HepG2 (cell line): ENCODE measurements at regions not wholly inside any gene's neighbourhood (a gene's known extent, or its start where the extent isn't known, plus 50 kb on each side); places are given as distances from the start of the nearest gene placed in this dataset.

ENCODE experiments used
- ATAC-seq: fragments of 200-7000 bp; cut with Tn5 transposase; 3 replicates; pipeline ENCODE4 v1.9.1; 2020; ENCODE audit warnings: mild to moderate bottlenecking, moderate library complexity
- BruUV-seq: library from RNA; stranded (reverse); fragments of 400-500 nt; replicated peaks from 2 replicates; lab custom pipeline; 2021; lab: Mats Ljungman, UMichigan
- CTCF ChIA-PET: fragments of 300-600 bp; formaldehyde crosslinking; extraction: SDS; loops from one replicate; lab custom pipeline; 2021; ENCODE audit warnings: low total read pairs, inconsistent platforms, low intra/inter-chr PET ratio; lab: Yijun Ruan, JAX
- POLR2A ChIA-PET: fragments of 350-600 bp; sonication (Branson Sonifier 250); formaldehyde crosslinking; loops from one replicate; lab custom pipeline; 2020; ENCODE audit warnings: antibody characterized with exemption, inconsistent platforms; lab: Yijun Ruan, JAX
- DNase-seq: peaks from one replicate; pipeline ENCODE4 v3.0.0-alpha.2; 2015; ENCODE audit warnings: low spot score
- FAIRE-seq: peaks from 3 replicates; lab custom pipeline; 2011; peaks lifted over from hg19 to GRCh38; lab: Jason Lieb, UNC
- H2AFZ ChIP-seq: one replicate; pipeline ENCODE4 v1.6.1; 2011; ENCODE audit warnings: low read length, inconsistent platforms
- H3K27ac ChIP-seq: fragments of 300-600 bp; 3 replicates; pipeline ENCODE4 v1.8.0; 2011; ENCODE audit warnings: mixed run types, mild to moderate bottlenecking, mixed read lengths, low read length, inconsistent platforms; ENCODE audit not compliant: insufficient read depth; ENCODE audit errors: extremely low read length
- H3K27me3 ChIP-seq, 2 experiments: fragments of 200-600 bp in 1 of 2; 2 replicates in 1 of 2; 3 replicates in 1 of 2; pipeline versions ENCODE4 v1.6.0 to v1.8.0; 2011; ENCODE audit warnings: low read length in 2 of 2, mild to moderate bottlenecking in 2 of 2, moderate library complexity in 2 of 2, inconsistent platforms in 1 of 2; ENCODE audit not compliant: insufficient read depth in 2 of 2, control insufficient read depth in 1 of 2
- H3K36me3 ChIP-seq, 2 experiments: fragments of 200-600 bp in 1 of 2; replicated peaks in 1 of 2; 2 replicates in 1 of 2; 3 replicates in 1 of 2; pipeline versions ENCODE4 v1.5.1 to v1.8.0; 2011; ENCODE audit warnings: low read length in 2 of 2, inconsistent platforms in 1 of 2; ENCODE audit not compliant: insufficient read depth in 2 of 2, control insufficient read depth in 1 of 2
- H3K4me1 ChIP-seq: 2 replicates; pipeline ENCODE4 v1.5.1; 2012; ENCODE audit warnings: low read length, inconsistent platforms; ENCODE audit not compliant: insufficient read depth
- H3K4me2 ChIP-seq: 2 replicates; pipeline ENCODE4 v1.6.0; 2011; ENCODE audit warnings: low read depth, low read length, inconsistent platforms
- H3K4me3 ChIP-seq, 3 experiments: fragments of 200-600 bp in 1 of 3; sonication (generic), shearing (Covaris generic) in 1 of 3; replicated peaks in 1 of 3; 2 replicates each; pipeline ENCODE4 v1.5.1; 2011 to 2016; ENCODE audit warnings: low read length in 3 of 3, inconsistent platforms in 2 of 3, low read depth in 2 of 3, mild to moderate bottlenecking in 2 of 3, control low read depth in 1 of 3, mixed read lengths in 1 of 3; ENCODE audit not compliant: insufficient read depth in 1 of 3
- H3K79me2 ChIP-seq: one replicate; pipeline ENCODE4 v1.6.1; 2011; ENCODE audit warnings: low read length, inconsistent platforms; ENCODE audit not compliant: insufficient read depth
- H3K9ac ChIP-seq: 2 replicates; pipeline ENCODE4 v1.6.0; 2011; ENCODE audit warnings: mild to moderate bottlenecking, low read depth, low read length, inconsistent platforms; ENCODE audit not compliant: insufficient read depth
- H3K9me3 ChIP-seq: 2 replicates; pipeline ENCODE4 v1.5.1; 2012; ENCODE audit warnings: mild to moderate bottlenecking, low read length
- H4K20me1 ChIP-seq: 2 replicates; pipeline ENCODE4 v1.6.0; 2011; ENCODE audit warnings: inconsistent platforms, mild to moderate bottlenecking, low read length, moderate library complexity; ENCODE audit not compliant: insufficient read depth
- CHD4 ChIP-seq: fragments of 200-600 bp; sonication (generic); IDR thresholded peaks from 2 replicates; pipeline ENCODE4 v1.7.0; 2017; ENCODE audit warnings: mild to moderate bottlenecking, low read length, borderline replicate concordance
- TEF ChIP-seq: sonication (generic); formaldehyde crosslinking; IDR thresholded peaks from 2 replicates; pipeline ENCODE4 v1.5.0; 2020; ENCODE audit warnings: missing genetic modification reagents
- ZNF609 ChIP-seq: sonication (generic); formaldehyde crosslinking; IDR thresholded peaks from 2 replicates; pipeline ENCODE4 v1.4.0; 2020; ENCODE audit warnings: mild to moderate bottlenecking, missing genetic modification reagents, borderline replicate concordance
- WGBS: methylation state at CpG from one replicate; pipeline ENCODE4 v1.1.6; 2017; ENCODE audit warnings: low lambda C conversion rate; 5-methylcytosine and 5-hydroxymethylcytosine counted together
- in situ Hi-C: cut with HindIII; loops from 2 replicates; pipeline ENCODE4 v1.10.0; 2017; ENCODE audit warnings: low pct_unique_long_range_greater_than_20kb; ENCODE audit not compliant: extremely low pct_ligation_motif_present
- intact Hi-C: fragments of 100-400 bp; cut with micrococcal nuclease; formaldehyde crosslinking; loops from one replicate; pipeline ENCODE4 v1.10.0; 2022; ENCODE audit not compliant: unreplicated experiment
- TF ChIP-seq, protein P1 (sequence below), 2 experiments: sonication (generic) in 1 of 2; formaldehyde crosslinking in 1 of 2; IDR thresholded peaks; 2 replicates each; pipeline versions ENCODE4 v1.4.0 to v1.6.1; 2016 to 2020; ENCODE audit warnings: borderline replicate concordance in 1 of 2, low read depth in 1 of 2, mild to moderate bottlenecking in 1 of 2, missing genetic modification reagents in 1 of 2

DNA sequence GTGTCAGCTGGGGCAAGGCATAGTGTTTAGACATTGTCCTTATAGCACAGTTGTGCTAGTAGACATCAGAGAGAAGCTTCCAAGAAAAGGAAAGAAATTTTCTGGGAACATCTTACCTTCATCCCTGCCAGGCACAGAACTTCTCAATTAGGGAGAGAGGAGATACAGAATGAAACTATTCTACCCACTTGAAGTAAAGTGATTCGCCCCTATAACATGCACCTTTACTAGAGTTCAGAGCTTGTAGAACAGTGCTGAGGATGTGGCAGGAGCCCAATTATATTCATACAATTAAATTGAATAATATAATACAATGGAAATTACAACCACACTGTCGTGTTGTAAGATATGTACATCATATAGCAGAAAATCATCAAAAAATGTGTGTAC lies 1063.9 kb upstream of the CITED2 start (continued):
- no peak for TF ChIP-seq ZNF609 (CRISPR knock-in tag)
- TF ChIP-seq, all 625 proteins: peak for 0

- Histone ChIP-seq H3K4me1 (peaks cover 5% of the 10 kb centered on the region; the same call in 1 of the 2 replicates), H3K9ac (no peak overlapping the region), H4K20me1 (no peaks in the 10 kb centered on the region), H2AFZ (no peak overlapping the region), H3K9me3 (peaks cover 32% of the 10 kb centered on the region), H3K36me3 (no peaks in the 10 kb centered on the region), H3K4me2 (no peak overlapping the region), H3K4me3 (no peak overlapping the region), H3K27ac (no peak overlapping the region), H3K27me3 (no peaks in the 10 kb centered on the region), H3K79me2 (no peaks in the 10 kb centered on the region)
- TF ChIP-seq CHD4 (no peak), TEF (no peak)
- TF ChIP-seq, protein P1, sequence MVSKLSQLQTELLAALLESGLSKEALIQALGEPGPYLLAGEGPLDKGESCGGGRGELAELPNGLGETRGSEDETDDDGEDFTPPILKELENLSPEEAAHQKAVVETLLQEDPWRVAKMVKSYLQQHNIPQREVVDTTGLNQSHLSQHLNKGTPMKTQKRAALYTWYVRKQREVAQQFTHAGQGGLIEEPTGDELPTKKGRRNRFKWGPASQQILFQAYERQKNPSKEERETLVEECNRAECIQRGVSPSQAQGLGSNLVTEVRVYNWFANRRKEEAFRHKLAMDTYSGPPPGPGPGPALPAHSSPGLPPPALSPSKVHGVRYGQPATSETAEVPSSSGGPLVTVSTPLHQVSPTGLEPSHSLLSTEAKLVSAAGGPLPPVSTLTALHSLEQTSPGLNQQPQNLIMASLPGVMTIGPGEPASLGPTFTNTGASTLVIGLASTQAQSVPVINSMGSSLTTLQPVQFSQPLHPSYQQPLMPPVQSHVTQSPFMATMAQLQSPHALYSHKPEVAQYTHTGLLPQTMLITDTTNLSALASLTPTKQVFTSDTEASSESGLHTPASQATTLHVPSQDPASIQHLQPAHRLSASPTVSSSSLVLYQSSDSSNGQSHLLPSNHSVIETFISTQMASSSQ (IDR thresholded peaks at IDR 0.05; ENCODE audit: low read depth): no peak
- TF ChIP-seq, protein P1 (CRISPR knock-in tag; IDR thresholded peaks at IDR 0.05; ENCODE audit: borderline replicate concordance): no peak
- BruUV-seq: no TSS peak
- in situ Hi-C loops (loop anchor here (25.0 kb wide), 1 partner anchor 1075 kb away; the partner anchor contains the start of gene CITED2), intact Hi-C loops (no loop called here)
- ATAC-seq (no peak), FAIRE-seq (no peak), DNase-seq (no peak)
- WGBS: 26% methylated on average over 5 of the region's 5 CpGs
- ChIA-PET CTCF (no interaction called here), POLR2A (no interaction called here)
Measured at GRCh38 chr6:140437619-140438345, 1063.3 kb upstream of the CITED2 start.
